GM13977 (cell line): ENCODE measurements at regions not wholly inside any gene's neighbourhood (a gene's known extent, or its start where the extent isn't known, plus 50 kb on each side); places are given as distances from the start of the nearest gene placed in this dataset.

Experiments
- DNase-seq: peaks from one replicate; pipeline ENCODE4 v3.0.0; 2012; ENCODE audit warnings: low spot score
- CTCF ChIP-seq: IDR thresholded peaks from 2 replicates; pipeline ENCODE4 v1.5.1; 2012; ENCODE audit warnings: mild to moderate bottlenecking, control low read depth; ENCODE audit not compliant: insufficient read depth; ENCODE audit errors: extremely low read depth, missing control alignments
- in situ Hi-C: fragments of 300-500 bp; cut with MboI; formaldehyde crosslinking; loops from one replicate; pipeline ENCODE4 v1.12.0; 2022; ENCODE audit warnings: low sequenced_read_pairs, low pct_unique_long_range_greater_than_20kb, mixed read lengths, inconsistent platforms; ENCODE audit not compliant: unreplicated experiment

- no peak for DNase-seq
- in situ Hi-C loops, result no loop called here
- no peak for TF ChIP-seq CTCF
Measured at GRCh38 chr13:85367887-85368286, 431.3 kb downstream of the SLITRK6 start.

- in situ Hi-C loops, result no loop called here
- no peak for DNase-seq
- TF ChIP-seq CTCF, result no peak
Measured at GRCh38 chr13:85366759-85367417, 432.3 kb downstream of the SLITRK6 start.

- no peak for DNase-seq
- no peak for TF ChIP-seq CTCF
- in situ Hi-C loops, result no loop called here
Measured at GRCh38 chr13:85363504-85363903, 435.7 kb downstream of the SLITRK6 start.

- TF ChIP-seq CTCF, result no peak
- in situ Hi-C loops, result no loop called here
- DNase-seq, result no peak
Measured at GRCh38 chr13:85362980-85363379, 436.2 kb downstream of the SLITRK6 start.

- in situ Hi-C loops, result no loop called here
- no peak for DNase-seq
- TF ChIP-seq CTCF, result no peak
Measured at GRCh38 chr13:85347251-85347650, 452.0 kb downstream of the SLITRK6 start.

- in situ Hi-C loops, result no loop called here
- no peak for DNase-seq
- TF ChIP-seq CTCF, result no peak
Measured at GRCh38 chr13:85334187-85334586, 465.0 kb downstream of the SLITRK6 start.

GRCh38 chr13:85333506-85334020, 465.7 kb downstream of the SLITRK6 start:
- in situ Hi-C loops, result no loop called here
- TF ChIP-seq CTCF, result no peak
- DNase-seq, result no peak
